Stimulated activated CD4-positive, alpha-beta T cell treated with anti-CD3 and anti-CD28 coated beads, Interleukin-1b, Interleukin-23, amount 100 ng/mL, for 4 hours (primary cell): ENCODE measurements at regions not wholly inside any gene's neighbourhood (a gene's known extent, or its start where the extent isn't known, plus 50 kb on each side); places are given as distances from the start of the nearest gene placed in this dataset.
"Not testable (repeated sequence)": the region's sequence is repeated elsewhere in the genome, so short reads cannot be mapped to it uniquely, and the experiment has no call there.

Experiments used
- DNase-seq, 2 donors: peaks; one replicate each; pipeline ENCODE4 v3.0.0-alpha.2; 2020; ENCODE audit warnings: low read depth in 2 of 2

GRCh38 chr22:23395530-23396361 lies 184.3 kb downstream of the IGLL1 start:
- no peak for DNase-seq

- DNase-seq = no peak
Measured at GRCh38 chr22:23394525-23395326, 185.4 kb downstream of the IGLL1 start.

- no peak for DNase-seq
Measured at GRCh38 chr22:23393721-23394320, 186.3 kb downstream of the IGLL1 start.

- not testable (repeated sequence) for DNase-seq
Measured at GRCh38 chr22:23393199-23393598, 186.9 kb downstream of the IGLL1 start.

- DNase-seq = no peak
Measured at GRCh38 chr22:23392420-23393121, 187.5 kb downstream of the IGLL1 start.

- DNase-seq = no peak
Measured at GRCh38 chr22:23391022-23391421, 189.1 kb downstream of the IGLL1 start.

GRCh38 chr22:23389271-23390071 lies 190.6 kb downstream of the IGLL1 start:
- DNase-seq = no peak

- no peak for DNase-seq
Measured at GRCh38 chr22:23388517-23388890, 191.6 kb downstream of the IGLL1 start.

- no peak for DNase-seq
Measured at GRCh38 chr22:23387827-23388516, 192.1 kb downstream of the IGLL1 start.

- no peak for DNase-seq
Measured at GRCh38 chr22:23386822-23387580, 193.1 kb downstream of the IGLL1 start.

GRCh38 chr22:23385678-23386631 lies 194.1 kb downstream of the IGLL1 start:
- peak; percentile 80 to 82 for DNase-seq

GRCh38 chr22:23384923-23385677 lies 195.0 kb downstream of the IGLL1 start:
- no peak for DNase-seq

- DNase-seq = no peak
Measured at GRCh38 chr22:23384431-23384830, 195.7 kb downstream of the IGLL1 start.

- DNase-seq = no peak
Measured at GRCh38 chr22:23383491-23384361, 196.4 kb downstream of the IGLL1 start.

GRCh38 chr22:23382428-23383218 lies 197.5 kb downstream of the IGLL1 start:
- no peak for DNase-seq
